Adrenal gland (tissue), 5 donors: ENCODE measurements at regions not wholly inside any gene's neighbourhood (a gene's known extent, or its start where the extent isn't known, plus 50 kb on each side); places are given as distances from the start of the nearest gene placed in this dataset.

Experiments
- CTCF ChIP-seq, 6 experiments: fragments of 450-650 bp in 4 of 6; fragments of 200-600 bp in 2 of 6; sonication (generic) in 1 of 6; IDR thresholded peaks; 1 replicate in 5 of 6; 2 replicates in 1 of 6; pipeline versions ENCODE4 v1.5.1 to v1.8.0; 2016 to 2021; ENCODE audit warnings: antibody characterized with exemption in 6 of 6, mild to moderate bottlenecking in 2 of 6, moderate library complexity in 1 of 6
- POLR2A ChIP-seq, 2 donors: fragments of 450-650 bp; IDR thresholded peaks; one replicate each; pipeline ENCODE4 v1.6.1; 2017; ENCODE audit warnings: antibody characterized with exemption in 2 of 2, mild to moderate bottlenecking in 2 of 2, moderate library complexity in 1 of 2
- donor health status: DM: no; HTN: no; CAD: no.

DNA sequence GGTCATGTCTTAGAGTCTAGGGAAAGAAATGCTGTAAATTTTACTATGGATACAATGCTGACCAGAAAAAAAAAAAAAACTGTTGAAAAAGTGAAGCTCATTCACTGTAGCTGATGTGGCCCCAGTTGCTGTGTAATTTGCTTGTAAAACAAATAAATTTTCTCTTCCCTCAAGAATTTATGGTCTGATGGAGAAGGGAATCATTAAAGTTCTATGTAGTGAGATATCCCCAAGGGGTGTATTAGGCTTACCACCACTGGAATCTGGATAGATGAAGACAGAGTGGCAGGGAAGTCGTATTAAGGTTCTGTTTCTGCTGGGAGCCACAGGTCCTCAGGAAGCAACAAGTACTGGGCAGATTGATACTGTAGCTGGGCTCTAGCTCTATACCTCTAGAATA is 860.0 kb downstream of the LTN1 start:
- TF ChIP-seq POLR2A (IDR thresholded peaks at IDR 0.05) (no peak), CTCF (IDR thresholded peaks at IDR 0.05) (no peak)
